ENCODE measurements at regions not wholly inside any gene's neighbourhood (a gene's known extent, or its start where the extent isn't known, plus 50 kb on each side); places are given as distances from the start of the nearest gene placed in this dataset.

- H3K9me3 ChIP-seq (ENCODE audit: insufficient read depth in 2 of 2, low read depth in 1 of 2, low read length in 1 of 2): no peaks in the 10 kb centered on the region
- ChIA-PET CTCF (ENCODE audit: partially characterized antibody) (no interaction called here), POLR2A (ENCODE audit: partially characterized antibody) (interaction anchor here (1.0 kb wide), 1 partner anchor 73 kb away, joined by 5 read pairs; no protein-coding TSS in a partner anchor)
- H3K36me3 ChIP-seq (ENCODE audit: control insufficient read depth in 2 of 4, insufficient read depth in 4 of 4, low read length in 3 of 4): peaks cover 0 to 16% (median 0%) of the 10 kb centered on the region in 4 experiments; a peak in 1 of 8 replicates
- H3K4ac ChIP-seq (replicated peaks; ENCODE audit: insufficient read length, low read depth, low read length): no peak overlapping the region
- H2BK120ac ChIP-seq (replicated peaks; ENCODE audit: low read depth, low read length): no peak overlapping the region
- H3K4me1 ChIP-seq (replicated peaks in 1 of 4; ENCODE audit: control insufficient read depth in 3 of 4, insufficient read depth in 4 of 4, low read length in 3 of 4): peaks cover 0 to 14% (median 3%) of the 10 kb centered on the region in 4 experiments; a peak in 3 of 7 replicates
- H3K27me3 ChIP-seq (replicated peaks in 1 of 4; ENCODE audit: control insufficient read depth in 3 of 4, extremely low read depth in 1 of 4, insufficient read depth in 3 of 4, low read length in 3 of 4): no peaks in the 10 kb centered on the region
- H3K23ac ChIP-seq (ENCODE audit: insufficient read length): no peak overlapping the region
- no peak overlapping the region for H3K18ac ChIP-seq (ENCODE audit: extremely low read depth, low read length)
- no peak overlapping the region for H4K5ac ChIP-seq (ENCODE audit: insufficient read length, low read depth, low read length)
- no peaks in the 10 kb centered on the region; a peak in 1 of 4 replicates for H3K79me2 ChIP-seq (ENCODE audit: control insufficient read depth in 1 of 2, insufficient read depth in 2 of 2, low read length in 2 of 2)
- no peak overlapping the region for H2BK20ac ChIP-seq (ENCODE audit: low read length)
- peak; percentile 47; the same call in 1 of the 2 replicates for TF ChIP-seq MAFK (IDR thresholded peaks at IDR 0.05; ENCODE audit: low read depth, low read length)
- TF ChIP-seq FOSL1 (IDR thresholded peaks at IDR 0.05; ENCODE audit: insufficient read depth, low read depth, low read length): no peak
- H3K23me2 ChIP-seq (ENCODE audit: low read depth, low read length): no peaks in the 10 kb centered on the region
- H3K56ac ChIP-seq (replicated peaks; ENCODE audit: insufficient read length, low read depth, low read length): no peak overlapping the region
- no peak overlapping the region for H2BK5ac ChIP-seq (ENCODE audit: low read depth, low read length)
- no peak overlapping the region for H4K91ac ChIP-seq (replicated peaks; ENCODE audit: insufficient read length, low read length)
- no peaks in the 10 kb centered on the region for H4K20me1 ChIP-seq (replicated peaks in 1 of 2; ENCODE audit: control insufficient read depth in 1 of 2, insufficient read depth in 2 of 2, low read length in 2 of 2)
- no peak overlapping the region for H2AK5ac ChIP-seq (ENCODE audit: low read depth, low read length)
- H2BK12ac ChIP-seq (ENCODE audit: low read depth, low read length): no peak overlapping the region
- WGBS, 2 experiments (ENCODE audit: extremely low coverage in 1 of 2, insufficient coverage in 1 of 2, insufficient read length in 1 of 2, insufficient replicate concordance in 2 of 2, low coverage in 1 of 2, low lambda C conversion rate in 2 of 2, missing lambda C conversion rate in 1 of 2): 80% methylated on average over 1 of the region's 1 CpG; no CpG with 5 or more reads in 1 of the 2 experiments
- no peak overlapping the region for H3K4me2 ChIP-seq (ENCODE audit: insufficient read depth in 1 of 2, low read depth in 2 of 2, low read length in 2 of 2)
- no peak overlapping the region for H2AFZ ChIP-seq (ENCODE audit: low read length)
- H3K27ac ChIP-seq (ENCODE audit: low read depth, low read length): no peak overlapping the region
- H2BK15ac ChIP-seq (ENCODE audit: low read length): no peak overlapping the region
- H3K79me1 ChIP-seq (ENCODE audit: low read depth, low read length): no peaks in the 10 kb centered on the region
- H3K14ac ChIP-seq (ENCODE audit: insufficient read length): no peak overlapping the region
- H3K9ac ChIP-seq (replicated peaks in 1 of 4; ENCODE audit: extremely low read depth in 1 of 4, low read depth in 3 of 4, low read length in 3 of 4): no peak overlapping the region
- no peak overlapping the region for H4K8ac ChIP-seq (ENCODE audit: extremely low read depth, insufficient read depth, low read length)
- no peak overlapping the region for H3K4me3 ChIP-seq (ENCODE audit: extremely low read depth in 1 of 4, insufficient read depth in 2 of 4, low read depth in 3 of 4, low read length in 4 of 4)
- no peak for DNase-seq (ENCODE audit: low read depth in 1 of 2, low spot score in 2 of 2)
- FAIRE-seq: no peak
Observed at GRCh38 chr13:55649485-55649884, 1491.2 kb upstream of the PRR20A start.

Data from H1 (cell line).